HEK293 (cell line): ENCODE measurements at regions not wholly inside any gene's neighbourhood (a gene's known extent, or its start where the extent isn't known, plus 50 kb on each side); places are given as distances from the start of the nearest gene placed in this dataset.

Source experiments
- GFI1B ChIP-seq: fragments of 450-650 bp; formaldehyde crosslinking; IDR thresholded peaks from 2 replicates; pipeline ENCODE4 v1.5.1; 2016; ENCODE audit warnings: missing biosample characterization, missing genetic modification characterization
- GLIS1 ChIP-seq: fragments of 450-650 bp; formaldehyde crosslinking; IDR thresholded peaks from 2 replicates; pipeline ENCODE4 v1.5.1; 2016; ENCODE audit warnings: missing biosample characterization, missing genetic modification characterization
- GLIS2 ChIP-seq: fragments of 450-650 bp; formaldehyde crosslinking; IDR thresholded peaks from 2 replicates; pipeline ENCODE4 v1.5.1; 2016; ENCODE audit warnings: missing biosample characterization, missing genetic modification characterization
- KLF16 ChIP-seq: fragments of 450-650 bp; formaldehyde crosslinking; IDR thresholded peaks from 2 replicates; pipeline ENCODE4 v1.5.1; 2017; ENCODE audit warnings: missing biosample characterization, missing genetic modification characterization
- KLF8 ChIP-seq: fragments of 450-650 bp; formaldehyde crosslinking; IDR thresholded peaks from 2 replicates; pipeline ENCODE4 v1.5.1; 2016; ENCODE audit warnings: missing biosample characterization, missing genetic modification characterization
- KLF9 ChIP-seq: fragments of 450-650 bp; formaldehyde crosslinking; IDR thresholded peaks from 2 replicates; pipeline ENCODE4 v1.5.1; 2016; ENCODE audit warnings: missing biosample characterization, missing genetic modification characterization, low read depth
- OSR2 ChIP-seq: fragments of 450-650 bp; formaldehyde crosslinking; IDR thresholded peaks from 2 replicates; pipeline ENCODE4 v1.5.1; 2016; ENCODE audit warnings: missing biosample characterization, missing genetic modification characterization
- RBAK ChIP-seq: fragments of 450-650 bp; formaldehyde crosslinking; IDR thresholded peaks from 2 replicates; pipeline ENCODE4 v1.5.1; 2016; ENCODE audit warnings: missing biosample characterization, missing genetic modification characterization
- SP3 ChIP-seq: fragments of 450-650 bp; formaldehyde crosslinking; IDR thresholded peaks from 2 replicates; pipeline ENCODE4 v1.5.1; 2016; ENCODE audit warnings: missing biosample characterization, missing genetic modification characterization
- TCF7L2 ChIP-seq: IDR thresholded peaks from 2 replicates; pipeline ENCODE4 v1.6.1; 2011; ENCODE audit warnings: low read depth, mild to moderate bottlenecking, inconsistent platforms, low read length, moderate library complexity, borderline replicate concordance
- ZBTB20 ChIP-seq: fragments of 450-650 bp; formaldehyde crosslinking; IDR thresholded peaks from 2 replicates; pipeline ENCODE4 v1.5.1; 2016; ENCODE audit warnings: missing biosample characterization, missing genetic modification characterization
- ZBTB21 ChIP-seq: fragments of 450-650 bp; formaldehyde crosslinking; IDR thresholded peaks from 2 replicates; pipeline ENCODE4 v1.5.1; 2017; ENCODE audit warnings: missing biosample characterization, missing genetic modification characterization
- ZNF146 ChIP-seq: fragments of 450-650 bp; formaldehyde crosslinking; IDR thresholded peaks from 2 replicates; pipeline ENCODE4 v1.5.1; 2016; ENCODE audit warnings: missing biosample characterization, missing genetic modification characterization
- ZNF184 ChIP-seq: fragments of 450-650 bp; IDR thresholded peaks from 2 replicates; pipeline ENCODE4 v1.5.1; 2018; ENCODE audit warnings: missing biosample characterization, mild to moderate bottlenecking, missing genetic modification characterization
- ZNF292 ChIP-seq: fragments of 450-650 bp; formaldehyde crosslinking; IDR thresholded peaks from 2 replicates; pipeline ENCODE4 v1.5.1; 2016; ENCODE audit warnings: low read depth, missing biosample characterization, missing genetic modification characterization, borderline replicate concordance
- ZNF324 ChIP-seq: fragments of 450-650 bp; formaldehyde crosslinking; IDR thresholded peaks from 2 replicates; pipeline ENCODE4 v1.5.1; 2016; ENCODE audit warnings: missing biosample characterization, missing genetic modification characterization
- ZNF426 ChIP-seq: fragments of 450-650 bp; formaldehyde crosslinking; IDR thresholded peaks from 2 replicates; pipeline ENCODE4 v1.5.1; 2017; ENCODE audit warnings: missing biosample characterization, missing genetic modification characterization, mild to moderate bottlenecking, inconsistent platforms, moderate library complexity
- ZNF521 ChIP-seq: fragments of 450-650 bp; formaldehyde crosslinking; IDR thresholded peaks from 2 replicates; pipeline ENCODE4 v1.5.1; 2017; ENCODE audit warnings: missing biosample characterization, mild to moderate bottlenecking, missing genetic modification characterization
- ZNF629 ChIP-seq: fragments of 450-650 bp; formaldehyde crosslinking; IDR thresholded peaks from 2 replicates; pipeline ENCODE4 v1.5.1; 2017; ENCODE audit warnings: missing biosample characterization, missing genetic modification characterization
- ZNF658 ChIP-seq: fragments of 450-650 bp; formaldehyde crosslinking; IDR thresholded peaks from 2 replicates; pipeline ENCODE4; 2016; ENCODE audit warnings: missing biosample characterization, missing genetic modification characterization
- ZNF747 ChIP-seq: fragments of 450-650 bp; formaldehyde crosslinking; IDR thresholded peaks from 2 replicates; pipeline ENCODE4 v1.5.1; 2016; ENCODE audit warnings: missing biosample characterization, missing genetic modification characterization
- ZNF830 ChIP-seq: fragments of 450-650 bp; IDR thresholded peaks from 2 replicates; pipeline ENCODE4 v1.5.0; 2018; ENCODE audit warnings: missing biosample characterization, missing genetic modification characterization, low read depth, mild to moderate bottlenecking, moderate library complexity
- ZNF843 ChIP-seq: fragments of 450-650 bp; formaldehyde crosslinking; IDR thresholded peaks from 2 replicates; pipeline ENCODE4 v1.5.1; 2016; ENCODE audit warnings: missing biosample characterization, missing genetic modification characterization
- TF ChIP-seq, protein P1 (sequence below): fragments of 450-650 bp; formaldehyde crosslinking; IDR thresholded peaks from 2 replicates; pipeline ENCODE4 v1.5.1; 2016; ENCODE audit warnings: missing biosample characterization, missing genetic modification characterization
- TF ChIP-seq, protein P2 (sequence below): fragments of 450-650 bp; formaldehyde crosslinking; IDR thresholded peaks from 2 replicates; pipeline ENCODE4 v1.5.1; 2016; ENCODE audit warnings: missing biosample characterization, missing genetic modification characterization
- TF ChIP-seq, protein P3 (sequence below): fragments of 450-650 bp; formaldehyde crosslinking; IDR thresholded peaks from 2 replicates; pipeline ENCODE4 v1.5.1; 2016; ENCODE audit warnings: missing biosample characterization, missing genetic modification characterization
- TF ChIP-seq, protein P4 (sequence below): sonication (generic); formaldehyde crosslinking; IDR thresholded peaks from 2 replicates; pipeline ENCODE4 v1.8.1; 2022; ENCODE audit warnings: mild to moderate bottlenecking, moderate library complexity, missing genetic modification reagents
- TF ChIP-seq, protein P5 (sequence below): fragments of 450-650 bp; formaldehyde crosslinking; IDR thresholded peaks from 2 replicates; pipeline ENCODE4 v1.5.1; 2016; ENCODE audit warnings: missing biosample characterization, missing genetic modification characterization, low read depth
- TF ChIP-seq, protein P6 (sequence below): fragments of 450-650 bp; formaldehyde crosslinking; IDR thresholded peaks from 2 replicates; pipeline ENCODE4 v1.5.1; 2017; ENCODE audit warnings: missing biosample characterization, missing genetic modification characterization
- TF ChIP-seq, protein P7 (sequence below): fragments of 450-650 bp; formaldehyde crosslinking; IDR thresholded peaks from 2 replicates; pipeline ENCODE4 v1.5.1; 2017; ENCODE audit warnings: missing biosample characterization, missing genetic modification characterization

DNA sequence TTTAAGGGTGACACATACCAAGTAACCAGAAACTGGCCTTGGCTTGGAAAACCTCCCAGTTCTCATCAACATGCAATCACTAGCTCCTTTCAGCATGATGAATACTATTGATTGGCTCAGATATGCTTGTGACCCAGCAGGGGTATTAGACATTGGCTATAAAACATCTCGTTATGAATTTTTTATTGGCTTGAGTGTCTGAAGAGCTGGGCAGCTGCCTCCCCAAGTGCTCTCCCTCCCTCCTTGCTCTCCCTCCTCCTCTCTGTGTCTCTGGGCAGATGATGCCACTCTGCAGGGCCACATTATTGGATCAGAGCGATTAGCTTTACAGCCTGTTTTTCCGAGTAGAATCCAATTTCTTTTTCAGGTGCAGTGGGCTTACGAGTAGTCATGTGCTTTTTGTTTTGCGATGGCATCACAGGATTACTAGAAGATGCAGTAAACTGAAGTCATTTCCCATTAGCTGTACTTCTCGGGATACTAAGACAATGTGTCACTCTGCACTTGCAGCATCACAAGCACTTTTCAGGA is 79.3 kb upstream of the ATF3 start (continued):
- TF ChIP-seq, protein P1, sequence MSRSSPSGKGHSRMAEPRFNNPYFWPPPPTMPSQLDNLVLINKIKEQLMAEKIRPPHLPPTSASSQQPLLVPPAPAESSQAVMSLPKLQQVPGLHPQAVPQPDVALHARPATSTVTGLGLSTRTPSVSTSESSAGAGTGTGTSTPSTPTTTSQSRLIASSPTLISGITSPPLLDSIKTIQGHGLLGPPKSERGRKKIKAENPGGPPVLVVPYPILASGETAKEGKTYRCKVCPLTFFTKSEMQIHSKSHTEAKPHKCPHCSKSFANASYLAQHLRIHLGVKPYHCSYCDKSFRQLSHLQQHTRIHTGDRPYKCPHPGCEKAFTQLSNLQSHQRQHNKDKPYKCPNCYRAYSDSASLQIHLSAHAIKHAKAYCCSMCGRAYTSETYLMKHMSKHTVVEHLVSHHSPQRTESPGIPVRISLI: 0 out of 2 replicates have a peak, but pooled peaks have one; percentile 41
- TF ChIP-seq OSR2 (tag by site-specific recombination) (no peak), ZNF629 (tag by site-specific recombination) (peak; percentile 77), ZBTB21 (peak; percentile 82), ZBTB20 (tag by site-specific recombination) (no peak), GFI1B (tag by site-specific recombination) (no peak), ZNF184 (0 out of 2 replicates have a peak, but pooled peaks have one; percentile 16), TCF7L2 (no peak), ZNF426 (tag by site-specific recombination) (no peak), ZNF830 (tag by site-specific recombination) (no peak), GLIS1 (tag by site-specific recombination) (no peak), ZNF324 (tag by site-specific recombination) (no peak), ZNF747 (tag by site-specific recombination) (no peak), KLF8 (tag by site-specific recombination) (no peak), KLF16 (tag by site-specific recombination) (0 out of 2 replicates have a peak, but pooled peaks have one; percentile 19), ZNF292 (tag by site-specific recombination) (no peak), ZNF658 (tag by site-specific recombination) (no peak), KLF9 (tag by site-specific recombination) (no peak), ZNF521 (no peak), ZNF146 (tag by site-specific recombination) (no peak), ZNF843 (tag by site-specific recombination) (peak; percentile 76), GLIS2 (tag by site-specific recombination) (0 out of 2 replicates have a peak, but pooled peaks have one; percentile 19), SP3 (tag by site-specific recombination) (no peak), RBAK (tag by site-specific recombination) (no peak)
- TF ChIP-seq, protein P2, sequence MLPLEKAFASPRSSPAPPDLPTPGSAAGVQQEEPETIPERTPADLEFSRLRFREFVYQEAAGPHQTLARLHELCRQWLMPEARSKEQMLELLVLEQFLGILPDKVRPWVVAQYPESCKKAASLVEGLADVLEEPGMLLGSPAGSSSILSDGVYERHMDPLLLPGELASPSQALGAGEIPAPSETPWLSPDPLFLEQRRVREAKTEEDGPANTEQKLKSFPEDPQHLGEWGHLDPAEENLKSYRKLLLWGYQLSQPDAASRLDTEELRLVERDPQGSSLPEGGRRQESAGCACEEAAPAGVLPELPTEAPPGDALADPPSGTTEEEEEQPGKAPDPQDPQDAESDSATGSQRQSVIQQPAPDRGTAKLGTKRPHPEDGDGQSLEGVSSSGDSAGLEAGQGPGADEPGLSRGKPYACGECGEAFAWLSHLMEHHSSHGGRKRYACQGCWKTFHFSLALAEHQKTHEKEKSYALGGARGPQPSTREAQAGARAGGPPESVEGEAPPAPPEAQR: no peak
- TF ChIP-seq, protein P3, sequence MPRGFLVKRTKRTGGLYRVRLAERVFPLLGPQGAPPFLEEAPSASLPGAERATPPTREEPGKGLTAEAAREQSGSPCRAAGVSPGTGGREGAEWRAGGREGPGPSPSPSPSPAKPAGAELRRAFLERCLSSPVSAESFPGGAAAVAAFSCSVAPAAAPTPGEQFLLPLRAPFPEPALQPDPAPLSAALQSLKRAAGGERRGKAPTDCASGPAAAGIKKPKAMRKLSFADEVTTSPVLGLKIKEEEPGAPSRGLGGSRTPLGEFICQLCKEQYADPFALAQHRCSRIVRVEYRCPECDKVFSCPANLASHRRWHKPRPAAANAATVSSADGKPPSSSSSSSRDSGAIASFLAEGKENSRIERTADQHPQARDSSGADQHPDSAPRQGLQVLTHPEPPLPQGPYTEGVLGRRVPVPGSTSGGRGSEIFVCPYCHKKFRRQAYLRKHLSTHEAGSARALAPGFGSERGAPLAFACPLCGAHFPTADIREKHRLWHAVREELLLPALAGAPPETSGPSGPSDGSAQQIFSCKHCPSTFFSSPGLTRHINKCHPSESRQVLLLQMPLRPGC (tag by site-specific recombination): no peak
- TF ChIP-seq, protein P4, sequence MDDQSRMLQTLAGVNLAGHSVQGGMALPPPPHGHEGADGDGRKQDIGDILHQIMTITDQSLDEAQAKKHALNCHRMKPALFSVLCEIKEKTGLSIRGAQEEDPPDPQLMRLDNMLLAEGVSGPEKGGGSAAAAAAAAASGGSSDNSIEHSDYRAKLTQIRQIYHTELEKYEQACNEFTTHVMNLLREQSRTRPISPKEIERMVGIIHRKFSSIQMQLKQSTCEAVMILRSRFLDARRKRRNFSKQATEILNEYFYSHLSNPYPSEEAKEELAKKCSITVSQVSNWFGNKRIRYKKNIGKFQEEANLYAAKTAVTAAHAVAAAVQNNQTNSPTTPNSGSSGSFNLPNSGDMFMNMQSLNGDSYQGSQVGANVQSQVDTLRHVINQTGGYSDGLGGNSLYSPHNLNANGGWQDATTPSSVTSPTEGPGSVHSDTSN (CRISPR knock-in tag): no peak
- TF ChIP-seq, protein P5, sequence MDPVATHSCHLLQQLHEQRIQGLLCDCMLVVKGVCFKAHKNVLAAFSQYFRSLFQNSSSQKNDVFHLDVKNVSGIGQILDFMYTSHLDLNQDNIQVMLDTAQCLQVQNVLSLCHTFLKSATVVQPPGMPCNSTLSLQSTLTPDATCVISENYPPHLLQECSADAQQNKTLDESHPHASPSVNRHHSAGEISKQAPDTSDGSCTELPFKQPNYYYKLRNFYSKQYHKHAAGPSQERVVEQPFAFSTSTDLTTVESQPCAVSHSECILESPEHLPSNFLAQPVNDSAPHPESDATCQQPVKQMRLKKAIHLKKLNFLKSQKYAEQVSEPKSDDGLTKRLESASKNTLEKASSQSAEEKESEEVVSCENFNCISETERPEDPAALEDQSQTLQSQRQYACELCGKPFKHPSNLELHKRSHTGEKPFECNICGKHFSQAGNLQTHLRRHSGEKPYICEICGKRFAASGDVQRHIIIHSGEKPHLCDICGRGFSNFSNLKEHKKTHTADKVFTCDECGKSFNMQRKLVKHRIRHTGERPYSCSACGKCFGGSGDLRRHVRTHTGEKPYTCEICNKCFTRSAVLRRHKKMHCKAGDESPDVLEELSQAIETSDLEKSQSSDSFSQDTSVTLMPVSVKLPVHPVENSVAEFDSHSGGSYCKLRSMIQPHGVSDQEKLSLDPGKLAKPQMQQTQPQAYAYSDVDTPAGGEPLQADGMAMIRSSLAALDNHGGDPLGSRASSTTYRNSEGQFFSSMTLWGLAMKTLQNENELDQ: no peak
- TF ChIP-seq, protein P6, sequence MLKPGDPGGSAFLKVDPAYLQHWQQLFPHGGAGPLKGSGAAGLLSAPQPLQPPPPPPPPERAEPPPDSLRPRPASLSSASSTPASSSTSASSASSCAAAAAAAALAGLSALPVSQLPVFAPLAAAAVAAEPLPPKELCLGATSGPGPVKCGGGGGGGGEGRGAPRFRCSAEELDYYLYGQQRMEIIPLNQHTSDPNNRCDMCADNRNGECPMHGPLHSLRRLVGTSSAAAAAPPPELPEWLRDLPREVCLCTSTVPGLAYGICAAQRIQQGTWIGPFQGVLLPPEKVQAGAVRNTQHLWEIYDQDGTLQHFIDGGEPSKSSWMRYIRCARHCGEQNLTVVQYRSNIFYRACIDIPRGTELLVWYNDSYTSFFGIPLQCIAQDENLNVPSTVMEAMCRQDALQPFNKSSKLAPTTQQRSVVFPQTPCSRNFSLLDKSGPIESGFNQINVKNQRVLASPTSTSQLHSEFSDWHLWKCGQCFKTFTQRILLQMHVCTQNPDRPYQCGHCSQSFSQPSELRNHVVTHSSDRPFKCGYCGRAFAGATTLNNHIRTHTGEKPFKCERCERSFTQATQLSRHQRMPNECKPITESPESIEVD: no peak
- TF ChIP-seq, protein P7, sequence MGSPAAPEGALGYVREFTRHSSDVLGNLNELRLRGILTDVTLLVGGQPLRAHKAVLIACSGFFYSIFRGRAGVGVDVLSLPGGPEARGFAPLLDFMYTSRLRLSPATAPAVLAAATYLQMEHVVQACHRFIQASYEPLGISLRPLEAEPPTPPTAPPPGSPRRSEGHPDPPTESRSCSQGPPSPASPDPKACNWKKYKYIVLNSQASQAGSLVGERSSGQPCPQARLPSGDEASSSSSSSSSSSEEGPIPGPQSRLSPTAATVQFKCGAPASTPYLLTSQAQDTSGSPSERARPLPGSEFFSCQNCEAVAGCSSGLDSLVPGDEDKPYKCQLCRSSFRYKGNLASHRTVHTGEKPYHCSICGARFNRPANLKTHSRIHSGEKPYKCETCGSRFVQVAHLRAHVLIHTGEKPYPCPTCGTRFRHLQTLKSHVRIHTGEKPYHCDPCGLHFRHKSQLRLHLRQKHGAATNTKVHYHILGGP (tag by site-specific recombination): peak; percentile 84
